Thyroid gland (tissue), 4 donors: ENCODE measurements at regions not wholly inside any gene's neighbourhood (a gene's known extent, or its start where the extent isn't known, plus 50 kb on each side); places are given as distances from the start of the nearest gene placed in this dataset.

ENCODE experiments used
- POLR2A ChIP-seq, 2 donors: fragments of 450-650 bp; IDR thresholded peaks; one replicate each; pipeline ENCODE4 v1.6.1; 2017; ENCODE audit warnings: antibody characterized with exemption in 2 of 2, mild to moderate bottlenecking in 2 of 2, moderate library complexity in 1 of 2
- TF ChIP-seq, protein P1 (sequence below), 6 experiments: fragments of 200-600 bp in 3 of 6; fragments of 450-650 bp in 3 of 6; sonication (generic) in 3 of 6; IDR thresholded peaks; one replicate each; pipeline ENCODE4 v1.5.1; 2016 to 2019; ENCODE audit warnings: antibody characterized with exemption in 6 of 6, mild to moderate bottlenecking in 2 of 6, inconsistent platforms in 1 of 6, moderate library complexity in 1 of 6

DNA sequence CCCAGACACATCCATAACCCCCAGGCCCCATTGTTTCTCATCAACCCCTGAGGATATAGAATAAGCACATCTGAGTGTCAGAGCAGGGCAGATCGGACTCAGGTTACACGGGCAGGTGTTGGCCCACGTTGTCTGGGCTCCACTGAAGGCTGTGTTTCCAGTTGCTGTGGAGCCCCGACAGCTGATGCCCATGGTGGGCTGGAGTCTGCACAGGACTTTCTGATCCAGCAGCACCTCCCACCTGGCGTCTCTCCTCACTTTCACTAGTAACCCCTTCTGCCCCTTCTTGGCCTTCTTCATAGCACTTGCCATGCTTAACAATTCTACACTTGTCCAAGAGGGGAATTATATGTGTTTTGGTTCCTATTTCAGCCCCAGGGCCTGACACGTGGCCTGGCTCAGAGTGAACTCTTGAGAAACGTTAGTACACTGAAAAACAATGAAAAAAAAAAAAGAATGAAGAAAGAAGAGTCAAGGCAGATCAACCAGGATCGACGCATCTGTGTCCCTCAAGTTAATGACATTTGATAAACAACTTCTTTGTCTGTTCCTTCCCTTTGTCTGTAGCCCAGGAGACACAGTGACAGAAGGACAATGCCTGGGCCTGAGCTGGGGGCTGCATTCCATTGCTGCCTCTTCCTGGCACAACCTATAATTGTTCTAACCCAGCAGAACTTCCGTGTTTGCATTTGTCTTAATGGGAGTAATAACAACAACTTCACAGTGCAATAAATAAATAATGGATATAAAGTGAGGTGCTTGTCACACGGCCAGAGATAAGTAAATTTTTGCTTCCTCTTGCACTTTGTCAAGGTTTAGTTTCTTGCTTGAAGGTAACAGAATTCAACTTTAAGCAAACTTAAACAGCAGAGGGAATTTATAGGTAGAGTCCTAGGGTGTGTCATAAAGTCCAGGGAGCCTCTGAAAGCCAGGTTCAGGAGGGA lies 224.2 kb upstream of the SSTR4 start:
- TF ChIP-seq, protein P1, sequence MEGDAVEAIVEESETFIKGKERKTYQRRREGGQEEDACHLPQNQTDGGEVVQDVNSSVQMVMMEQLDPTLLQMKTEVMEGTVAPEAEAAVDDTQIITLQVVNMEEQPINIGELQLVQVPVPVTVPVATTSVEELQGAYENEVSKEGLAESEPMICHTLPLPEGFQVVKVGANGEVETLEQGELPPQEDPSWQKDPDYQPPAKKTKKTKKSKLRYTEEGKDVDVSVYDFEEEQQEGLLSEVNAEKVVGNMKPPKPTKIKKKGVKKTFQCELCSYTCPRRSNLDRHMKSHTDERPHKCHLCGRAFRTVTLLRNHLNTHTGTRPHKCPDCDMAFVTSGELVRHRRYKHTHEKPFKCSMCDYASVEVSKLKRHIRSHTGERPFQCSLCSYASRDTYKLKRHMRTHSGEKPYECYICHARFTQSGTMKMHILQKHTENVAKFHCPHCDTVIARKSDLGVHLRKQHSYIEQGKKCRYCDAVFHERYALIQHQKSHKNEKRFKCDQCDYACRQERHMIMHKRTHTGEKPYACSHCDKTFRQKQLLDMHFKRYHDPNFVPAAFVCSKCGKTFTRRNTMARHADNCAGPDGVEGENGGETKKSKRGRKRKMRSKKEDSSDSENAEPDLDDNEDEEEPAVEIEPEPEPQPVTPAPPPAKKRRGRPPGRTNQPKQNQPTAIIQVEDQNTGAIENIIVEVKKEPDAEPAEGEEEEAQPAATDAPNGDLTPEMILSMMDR (IDR thresholded peaks at IDR 0.05) = no peak
- TF ChIP-seq POLR2A (IDR thresholded peaks at IDR 0.05) = no peak
